ENCODE measurements at regions not wholly inside any gene's neighbourhood (a gene's known extent, or its start where the extent isn't known, plus 50 kb on each side); places are given as distances from the start of the nearest gene placed in this dataset.

DNA sequence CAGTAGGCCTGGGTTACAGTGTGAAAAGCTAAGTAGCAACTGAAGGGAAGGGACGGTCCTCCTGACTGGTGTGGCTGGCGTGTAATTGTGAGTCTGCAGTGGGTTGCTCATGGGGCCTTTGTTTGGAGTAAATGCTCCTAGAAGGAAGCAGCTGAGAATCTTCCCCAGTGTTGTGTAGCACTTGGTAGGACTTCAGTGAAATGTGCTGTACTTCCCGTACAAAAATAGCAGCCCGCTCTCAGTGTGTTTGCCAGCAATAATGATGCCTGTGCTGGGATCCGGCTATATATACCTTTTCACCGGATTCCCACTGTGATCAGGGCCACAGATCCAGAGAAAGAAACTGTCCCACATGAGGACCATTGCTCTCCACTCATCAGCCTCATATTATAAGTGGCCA lies 175.7 kb upstream of the NTM start:
- DNase-seq: no peak

DNA sequence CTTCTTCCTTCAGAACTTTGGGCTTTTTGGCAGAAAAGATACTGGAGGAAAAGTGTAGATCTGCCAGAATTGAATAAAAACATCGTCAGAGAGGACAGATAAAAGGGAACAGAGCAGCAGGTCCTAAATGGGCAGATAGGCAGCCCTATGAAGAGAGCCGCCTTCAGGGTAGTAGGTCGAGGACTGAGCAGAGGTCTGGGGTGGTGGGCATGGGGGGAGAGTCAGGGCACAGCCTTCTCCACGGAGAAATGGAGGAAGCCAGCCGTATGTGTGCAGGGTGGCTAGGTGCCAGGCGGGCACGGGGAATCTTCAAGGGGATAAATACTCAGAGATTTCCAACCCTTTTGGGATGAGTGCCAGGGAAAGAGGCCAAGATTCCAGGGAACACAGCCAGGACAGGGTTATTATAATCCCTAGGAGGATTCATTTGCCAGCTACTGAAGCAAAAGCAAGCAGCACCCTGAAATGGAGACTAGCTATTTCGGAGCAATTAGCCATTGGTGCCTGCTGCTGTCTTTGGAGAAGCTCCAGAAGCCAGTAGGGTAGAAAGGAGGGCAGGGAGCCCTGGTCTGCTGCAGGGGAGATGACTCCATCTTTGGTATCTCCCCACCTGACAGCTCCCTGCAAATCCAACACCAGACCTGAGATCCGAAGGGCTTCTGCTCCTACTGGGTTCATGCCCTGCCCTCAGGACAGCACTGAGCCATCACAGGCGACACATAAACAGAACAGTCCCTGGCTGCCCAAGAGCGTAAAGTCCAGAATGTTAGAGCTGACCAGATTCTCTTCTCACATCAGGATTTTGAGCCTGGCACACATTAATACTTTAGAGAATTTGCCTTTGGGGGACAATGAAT lies 174.5 kb upstream of the NTM start:
- no peak for DNase-seq

GRCh38 chr11:131198161-131199014 lies 172.0 kb upstream of the NTM start:
- no peak for DNase-seq

DNA sequence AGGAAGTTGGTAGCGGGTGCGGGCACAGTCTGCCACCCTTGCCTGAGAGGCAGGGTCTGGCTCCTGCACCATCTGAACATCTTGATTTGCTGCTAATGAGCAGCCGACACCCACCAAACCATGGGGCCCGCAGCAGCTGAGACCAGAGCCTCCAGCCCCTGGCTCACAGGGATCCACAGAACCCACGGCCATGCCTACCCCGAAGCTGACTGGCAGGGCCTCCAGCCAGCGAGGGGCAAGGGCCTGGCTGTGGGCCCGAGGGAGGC lies 171.5 kb upstream of the NTM start:
- no peak for DNase-seq

DNA sequence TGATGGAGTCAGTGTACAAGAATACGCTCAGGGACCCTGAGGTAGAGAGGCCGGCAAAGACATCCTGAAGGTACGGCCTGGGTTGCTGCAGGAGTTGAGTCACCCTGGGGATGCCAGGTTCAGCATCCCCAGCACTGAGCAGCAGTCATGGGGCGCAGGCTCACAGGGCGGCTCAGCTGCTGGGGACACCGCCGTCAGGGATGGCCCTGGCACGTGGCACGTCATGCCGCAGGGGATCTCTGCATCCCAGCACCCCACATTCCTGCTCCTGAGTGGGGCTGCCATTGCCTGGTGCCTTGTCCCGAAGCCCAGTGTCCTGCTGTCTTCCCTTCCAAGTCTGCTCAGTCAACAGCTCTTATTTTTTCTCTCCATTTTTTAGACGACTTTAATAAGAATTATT lies 168.7 kb upstream of the NTM start:
- no peak for DNase-seq

DNA sequence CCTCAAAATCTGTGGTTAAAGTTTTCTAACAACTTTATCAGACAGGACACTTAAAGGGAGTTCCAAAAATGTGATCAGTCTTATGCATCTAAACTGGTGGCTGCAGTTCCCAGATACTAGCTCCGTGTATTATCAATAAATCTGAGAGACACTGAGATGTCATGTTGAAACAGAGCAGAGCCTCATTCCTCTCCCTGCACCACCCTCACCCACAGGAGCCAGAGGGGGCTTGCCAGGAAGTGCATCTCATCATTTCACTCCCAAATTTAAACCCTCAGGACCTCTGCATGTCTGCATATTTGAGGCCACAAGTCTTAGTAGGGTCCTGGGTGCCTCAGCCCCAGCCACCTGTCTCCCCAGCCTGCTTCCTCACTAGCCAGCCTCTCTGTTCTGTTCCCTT lies 167.4 kb upstream of the NTM start:
- DNase-seq: no peak

- no peak for DNase-seq
Measured at GRCh38 chr11:131204282-131204681, 166.1 kb upstream of the NTM start.

GRCh38 chr11:131204765-131205380 lies 165.5 kb upstream of the NTM start:
- DNase-seq: no peak

DNA sequence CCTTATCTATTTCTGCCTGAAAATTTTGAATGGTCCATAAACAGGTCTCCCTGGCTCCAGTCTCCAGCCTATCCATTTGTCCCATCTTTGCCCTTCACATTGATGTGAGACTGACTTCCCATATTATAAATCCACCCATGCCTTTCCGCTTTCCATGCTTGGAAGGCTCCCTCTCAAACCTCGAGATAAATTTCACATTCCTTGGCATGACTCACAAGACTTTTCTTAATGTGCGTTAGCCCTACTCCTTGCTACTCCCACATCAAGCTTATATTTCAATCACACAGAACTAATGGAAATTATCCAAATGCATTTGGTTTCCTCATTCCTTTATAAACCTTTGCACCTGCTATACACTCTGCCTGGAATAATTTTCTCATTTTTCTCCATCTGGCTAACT lies 163.7 kb upstream of the NTM start:
- DNase-seq: no peak

DNA sequence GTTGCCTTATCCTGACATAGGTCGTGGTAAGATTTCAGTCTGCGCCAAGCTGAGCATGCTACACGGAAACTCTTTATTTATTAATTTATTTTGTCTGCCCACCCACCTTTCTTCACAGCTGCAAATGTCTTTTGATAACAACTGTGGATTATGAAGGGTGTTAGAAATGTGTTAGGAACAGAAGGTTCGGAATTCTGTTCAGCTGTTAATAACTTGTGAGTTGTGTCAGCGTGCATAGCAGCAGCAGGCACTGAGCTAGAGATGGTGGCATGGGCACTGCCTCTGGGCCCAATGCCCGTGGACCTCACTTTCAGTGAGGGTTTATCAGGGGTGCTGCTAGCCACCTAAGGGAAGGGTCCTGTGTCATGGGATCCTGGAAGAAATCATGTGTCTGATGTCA lies 162.5 kb upstream of the NTM start:
- no peak for DNase-seq

DNA sequence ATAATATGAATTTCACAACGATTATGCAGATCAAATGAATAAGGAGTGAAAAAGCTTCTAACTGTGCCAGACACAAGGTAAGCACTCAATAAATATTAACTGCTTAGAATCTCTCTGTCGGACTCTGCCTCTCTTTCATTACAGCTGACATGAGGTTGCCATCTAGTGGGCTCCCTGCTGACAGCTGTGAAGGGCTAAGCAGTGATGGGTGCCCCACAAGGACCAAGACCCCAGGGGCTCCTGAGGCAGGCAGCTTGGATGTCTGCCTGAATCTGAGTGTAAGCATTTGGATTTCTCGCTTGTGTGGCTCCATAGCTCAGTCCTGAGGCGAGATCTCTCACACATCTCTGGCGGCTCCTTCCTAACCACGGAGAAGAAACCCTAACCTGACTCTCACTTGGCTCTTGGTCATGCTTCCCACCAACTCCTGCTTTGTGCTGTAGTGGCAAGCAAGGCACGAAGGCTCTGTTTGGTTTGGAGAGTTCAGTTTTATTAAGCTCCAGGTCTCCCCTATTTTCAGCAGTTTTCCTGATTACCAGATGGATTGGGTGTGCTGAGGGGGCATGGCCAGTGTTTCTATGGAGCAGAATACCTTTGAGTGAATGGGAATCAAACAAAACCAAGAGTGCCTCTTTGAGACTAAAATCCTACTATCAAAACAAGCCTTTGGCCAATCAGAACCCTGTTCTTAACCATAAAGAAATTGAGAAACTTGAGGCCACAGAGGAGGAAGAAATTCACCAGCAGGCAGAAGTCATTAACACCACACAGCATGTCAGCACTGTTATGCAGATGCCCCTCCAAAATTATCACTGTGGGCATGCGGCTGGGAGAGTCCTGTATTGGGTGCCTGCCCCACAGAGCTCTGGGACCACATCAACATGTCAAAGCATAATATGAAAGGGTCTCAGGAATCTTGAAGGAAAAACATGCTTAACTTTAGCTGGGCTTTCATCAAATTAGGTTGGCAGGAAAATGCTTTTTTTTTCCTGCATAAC lies 152.8 kb upstream of the NTM start:
- DNase-seq: no peak

DNA sequence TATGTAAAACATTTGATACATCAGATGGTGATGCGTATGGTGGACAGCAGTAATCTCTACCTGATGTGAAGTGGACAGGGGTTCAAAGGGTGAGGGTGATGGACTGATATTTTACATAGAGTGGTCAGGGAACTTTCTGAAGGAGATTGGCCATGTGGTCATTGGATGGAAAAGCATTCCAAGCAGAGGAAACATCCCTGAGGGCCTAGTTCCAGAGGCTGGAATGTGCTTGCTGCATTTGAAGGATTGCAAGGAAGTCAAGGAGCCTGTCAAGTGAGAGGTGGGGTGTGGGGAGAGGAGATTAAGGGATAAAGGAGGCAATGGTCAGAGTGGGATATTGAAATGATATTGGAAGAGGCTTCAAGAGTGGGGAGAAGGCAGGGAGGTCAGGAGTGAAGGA lies 151.9 kb upstream of the NTM start:
- DNase-seq: no peak

DNA sequence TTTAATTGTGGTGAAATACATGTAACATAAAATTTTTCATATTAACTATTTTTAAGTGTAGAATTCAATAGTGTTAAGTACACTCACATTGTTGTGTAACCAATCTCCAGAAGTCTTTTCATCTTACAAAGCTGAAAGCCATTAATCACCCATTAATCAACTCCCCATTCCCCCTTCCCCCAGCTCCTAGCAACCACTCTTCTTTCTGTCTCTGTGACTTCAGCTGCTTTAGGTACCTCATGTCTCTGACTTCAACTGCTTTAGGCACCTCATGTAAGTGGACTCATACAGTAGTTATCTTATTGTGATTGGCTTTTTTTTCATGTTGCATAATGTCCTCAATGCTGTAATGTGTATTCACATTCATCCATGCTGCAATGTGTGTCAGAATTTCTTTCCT lies 150.8 kb upstream of the NTM start:
- no peak for DNase-seq

DNA sequence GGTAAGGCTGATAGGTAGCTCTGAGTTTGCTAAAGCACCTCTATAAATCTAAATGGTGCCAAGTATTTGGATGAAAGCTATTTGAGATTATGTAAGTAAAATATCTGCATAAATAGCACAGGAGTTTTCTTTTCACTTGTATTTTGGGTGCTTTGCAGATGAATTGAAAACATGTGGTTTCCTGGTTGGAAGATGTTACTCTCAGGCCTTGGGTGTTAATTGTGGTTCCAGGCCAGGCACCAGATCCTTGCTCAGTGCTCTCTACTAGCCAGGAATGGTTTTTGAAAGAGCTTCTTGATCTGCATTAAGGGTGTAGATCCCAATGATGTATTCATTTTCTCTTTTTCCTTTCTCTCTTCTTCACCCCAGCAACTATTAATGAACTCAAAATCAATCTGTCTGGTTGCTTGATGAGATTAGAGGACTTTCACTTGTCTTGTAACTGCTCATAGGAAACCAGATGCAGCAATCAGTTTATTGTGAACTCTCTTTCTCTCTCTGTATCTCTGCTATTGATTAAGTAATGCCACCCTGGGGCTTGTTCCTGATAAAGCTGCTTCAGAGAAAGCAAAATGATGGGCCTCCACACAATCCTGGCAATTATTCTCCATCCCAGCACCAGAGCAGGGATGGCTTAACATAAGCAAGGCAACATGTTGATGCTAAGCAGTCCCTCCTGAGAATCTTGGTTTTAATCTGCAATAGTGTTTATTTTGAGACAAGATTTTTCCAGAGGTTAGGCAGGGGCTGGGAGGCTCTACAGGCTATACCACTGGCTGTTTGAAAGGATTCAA lies 147.0 kb upstream of the NTM start:
- DNase-seq: no peak

GRCh38 chr11:131228378-131228777 lies 142.0 kb upstream of the NTM start:
- DNase-seq: no peak

- DNase-seq: no peak
Measured at GRCh38 chr11:131229221-131229620, 141.2 kb upstream of the NTM start.

DNA sequence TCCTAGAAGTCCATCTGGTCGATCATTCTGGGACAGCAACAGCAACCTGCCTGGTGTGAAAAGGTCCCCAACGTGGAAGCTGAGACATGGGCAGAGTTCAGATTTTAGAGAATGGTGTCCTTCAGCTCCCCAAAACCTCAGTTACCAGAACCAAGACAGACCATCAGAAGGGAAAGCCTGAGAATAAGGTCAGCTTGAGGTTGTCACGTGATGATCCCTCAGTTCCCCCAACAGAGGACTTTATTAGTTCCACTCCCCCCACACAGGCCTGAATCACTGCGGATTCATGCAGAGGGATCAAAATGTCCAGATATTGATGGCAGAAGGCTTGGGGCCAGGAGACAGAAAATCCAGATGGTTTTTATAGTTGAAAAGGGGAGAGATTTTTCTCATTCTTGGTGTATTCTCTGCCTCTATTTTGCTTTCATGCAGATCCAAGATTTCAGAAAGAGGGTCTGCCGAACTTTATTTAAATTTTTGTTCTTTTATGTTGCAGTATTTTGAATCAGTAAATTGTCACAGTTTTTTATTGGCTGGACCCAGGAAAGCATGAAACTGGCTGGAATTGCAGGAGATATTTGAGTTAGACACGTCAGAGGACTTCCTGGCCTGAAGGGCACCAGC lies 139.0 kb upstream of the NTM start:
- DNase-seq: no peak

- DNase-seq: no peak
Measured at GRCh38 chr11:131232261-131232660, 138.2 kb upstream of the NTM start.

DNA sequence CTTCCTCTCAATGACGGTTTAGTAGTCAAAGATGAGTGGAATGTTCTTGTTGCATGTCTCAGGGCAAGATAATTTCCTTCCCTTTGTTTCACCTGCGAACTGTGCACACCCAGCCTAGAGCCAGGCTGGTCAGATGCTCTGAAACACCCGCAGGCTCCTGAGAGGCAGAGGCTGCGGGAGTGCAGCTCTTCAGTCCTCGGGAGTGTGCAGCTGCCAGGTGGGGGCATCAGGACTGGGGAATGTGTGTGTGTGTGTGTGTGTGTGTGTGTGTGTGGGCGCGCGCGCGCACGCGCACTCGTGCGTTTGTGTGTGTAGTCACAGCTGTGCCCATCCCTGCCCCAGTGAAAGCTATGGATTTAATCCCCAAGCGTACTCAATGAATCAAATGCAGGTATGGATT lies 136.2 kb upstream of the NTM start:
- DNase-seq: no peak

DNA sequence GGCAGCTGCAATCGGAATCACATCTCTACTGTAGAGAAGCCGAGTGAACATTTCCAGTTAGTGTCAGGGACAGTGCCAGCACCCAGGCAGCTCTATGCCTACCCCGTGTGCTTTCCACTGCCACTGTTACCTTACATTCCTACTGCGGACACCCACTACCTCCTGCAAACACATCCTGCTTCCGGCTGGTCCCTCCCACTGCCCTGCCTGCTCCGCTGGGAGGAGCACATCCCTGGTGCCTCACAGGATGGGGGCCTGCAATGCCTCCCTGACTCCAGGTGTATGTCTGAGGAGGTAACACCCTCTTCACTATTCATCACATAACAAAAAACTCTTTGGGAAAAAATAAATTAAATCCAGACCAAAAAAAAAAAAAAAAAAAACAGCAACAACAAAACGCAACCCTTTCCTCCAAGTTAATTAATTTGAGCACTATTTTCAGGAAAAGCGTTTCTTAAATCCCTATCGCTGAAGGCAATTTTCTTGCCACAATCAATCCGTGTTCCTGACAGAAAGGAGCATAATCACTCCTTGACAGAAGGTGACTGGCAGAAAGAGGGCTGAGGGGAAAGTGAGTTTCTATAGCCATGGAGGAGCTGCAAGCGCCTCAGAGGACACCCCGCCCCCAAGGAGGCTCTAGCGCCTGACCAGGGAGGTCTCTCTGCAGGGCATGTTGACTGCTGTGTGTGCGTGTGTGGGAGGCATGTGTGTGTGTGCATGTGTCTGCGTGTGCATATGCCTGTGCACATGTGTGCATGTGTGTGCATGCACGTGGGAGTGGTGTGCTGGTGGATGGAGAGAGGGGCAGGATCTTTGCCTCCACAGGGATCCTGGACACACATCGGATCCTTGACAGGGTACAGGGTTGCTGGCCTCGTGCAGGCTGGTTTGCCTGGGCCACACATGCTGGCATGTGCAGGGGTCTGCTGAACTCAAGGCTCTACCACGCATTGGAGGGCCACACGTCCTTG lies 134.8 kb upstream of the NTM start:
- DNase-seq: no peak
